Activated CD4-positive, alpha-beta memory T cell treated with anti-CD3 and anti-CD28 coated beads for 36 hours (primary cell): ENCODE measurements at regions not wholly inside any gene's neighbourhood (a gene's known extent, or its start where the extent isn't known, plus 50 kb on each side); places are given as distances from the start of the nearest gene placed in this dataset.

ENCODE experiments used
- CTCF ChIA-PET: fragments of 350-600 bp; sonication (Branson Sonifier 250); formaldehyde crosslinking; loops from one replicate; lab custom pipeline; 2021; ENCODE audit warnings: antibody characterized with exemption, inconsistent platforms; lab: Charles Lee
- POLR2A ChIA-PET: fragments of 350-600 bp; sonication (Branson Sonifier 250); formaldehyde crosslinking; loops from one replicate; lab custom pipeline; 2021; ENCODE audit warnings: antibody characterized with exemption; lab: Charles Lee
- DNase-seq: peaks from one replicate; pipeline ENCODE4 v3.0.0-alpha.2; 2020
- H3K27ac Mint-ChIP-seq: one replicate; pipeline ENCODE4 v1.8.0; 2021; ENCODE audit warnings: mixed read lengths
- H3K27me3 Mint-ChIP-seq: one replicate; pipeline ENCODE4 v1.8.0; 2021; ENCODE audit warnings: mixed read lengths
- H3K36me3 Mint-ChIP-seq: one replicate; pipeline ENCODE4 v1.8.0; 2021; ENCODE audit warnings: mixed read lengths
- H3K4me1 Mint-ChIP-seq: one replicate; pipeline ENCODE4 v1.8.0; 2021; ENCODE audit warnings: low read depth, mixed read lengths
- H3K4me3 Mint-ChIP-seq: one replicate; pipeline ENCODE4 v1.8.0; 2021; ENCODE audit warnings: mild to moderate bottlenecking, mixed read lengths
- H3K9me3 Mint-ChIP-seq: one replicate; pipeline ENCODE4 v1.8.0; 2021; ENCODE audit warnings: mixed read lengths
- intact Hi-C: fragments of 100-400 bp; cut with micrococcal nuclease; formaldehyde crosslinking; loops from one replicate; pipeline ENCODE4 v1.15.1; 2023

DNA sequence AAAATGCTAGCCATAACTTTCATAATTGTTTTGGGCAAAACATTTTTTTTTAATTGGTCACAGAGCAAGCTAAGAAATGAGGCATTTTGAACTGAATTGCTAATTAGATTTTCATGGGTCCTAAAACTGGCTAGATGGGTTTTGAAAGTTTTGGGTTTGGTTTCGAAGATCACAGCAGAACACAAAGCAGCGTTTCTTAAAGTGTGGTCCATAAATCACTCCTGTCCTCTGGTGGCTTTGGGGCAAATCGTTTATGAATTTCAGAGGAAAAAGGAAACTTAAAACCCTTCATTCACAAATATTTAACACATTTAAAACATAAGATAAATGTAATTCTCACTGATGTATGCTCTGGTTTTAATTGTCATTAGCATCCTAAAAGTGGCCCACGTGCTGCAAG is 503.7 kb downstream of the SPATA31D1 start:
- H3K36me3 Mint-ChIP-seq = no peaks in the 10 kb centered on the region
- ChIA-PET POLR2A (no interaction called here), CTCF (no interaction called here)

DNA sequence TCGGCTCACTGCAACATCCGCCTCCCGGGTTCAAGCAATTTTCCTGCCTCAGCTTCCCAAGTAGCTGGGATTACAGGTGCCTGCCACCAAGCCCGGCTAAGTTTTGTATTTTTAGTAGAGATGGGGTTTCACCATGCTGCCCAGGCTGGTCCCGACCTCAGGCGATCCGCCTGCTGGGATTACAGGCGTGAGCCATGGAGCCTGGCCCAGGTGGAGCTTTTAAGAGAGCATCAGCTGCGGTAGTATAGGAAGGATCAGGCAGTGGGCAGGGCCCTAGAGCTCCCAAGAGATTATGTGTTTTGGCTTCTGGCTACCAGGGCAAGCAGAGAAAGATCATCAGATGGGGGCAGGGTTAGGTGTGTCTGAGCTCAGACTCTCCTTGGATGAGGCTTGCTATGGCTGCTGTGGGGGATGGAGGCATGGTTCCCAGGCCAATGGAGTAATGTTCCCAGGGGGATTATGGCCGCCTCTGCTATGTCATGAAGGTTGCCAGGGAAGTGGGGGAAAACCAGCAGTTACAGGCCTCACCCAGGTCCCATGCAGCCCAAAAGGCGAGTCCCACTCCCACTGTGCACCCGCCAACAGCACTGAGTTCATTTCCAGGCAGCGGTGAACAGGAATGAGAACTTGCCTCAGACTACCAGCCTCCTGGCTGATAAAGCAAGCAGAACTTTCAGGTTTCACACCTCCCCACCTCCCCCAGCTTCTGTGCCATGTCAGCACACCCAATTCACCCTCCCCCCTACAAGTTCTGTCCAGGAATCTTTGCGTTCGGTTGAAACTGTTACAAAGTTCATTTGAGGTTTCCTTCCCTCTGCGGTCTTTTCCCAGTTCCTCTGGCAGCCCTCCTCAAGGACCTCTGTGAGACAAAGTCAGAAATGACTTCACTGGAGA is 507.6 kb downstream of the SPATA31D1 start:
- H3K27me3 Mint-ChIP-seq = no peaks in the 10 kb centered on the region
- H3K9me3 Mint-ChIP-seq = peaks cover 8% of the 10 kb centered on the region
- POLR2A ChIA-PET = no interaction called here
- no peaks in the 10 kb centered on the region for H3K36me3 Mint-ChIP-seq
- H3K4me3 Mint-ChIP-seq = no peak overlapping the region
- no peak for DNase-seq
- H3K4me1 Mint-ChIP-seq = no peaks in the 10 kb centered on the region
- no peak overlapping the region for H3K27ac Mint-ChIP-seq
- intact Hi-C loops = no loop called here
- CTCF ChIA-PET = no interaction called here

More for the DNA sequence above, 503.7 kb downstream of the SPATA31D1 start:
- Mint-ChIP-seq H3K9me3 (peaks cover 8% of the 10 kb centered on the region), H3K4me1 (no peaks in the 10 kb centered on the region), H3K4me3 (no peak overlapping the region), H3K27ac (no peak overlapping the region), H3K27me3 (no peaks in the 10 kb centered on the region)
- intact Hi-C loops = no loop called here
- no peak for DNase-seq

DNA sequence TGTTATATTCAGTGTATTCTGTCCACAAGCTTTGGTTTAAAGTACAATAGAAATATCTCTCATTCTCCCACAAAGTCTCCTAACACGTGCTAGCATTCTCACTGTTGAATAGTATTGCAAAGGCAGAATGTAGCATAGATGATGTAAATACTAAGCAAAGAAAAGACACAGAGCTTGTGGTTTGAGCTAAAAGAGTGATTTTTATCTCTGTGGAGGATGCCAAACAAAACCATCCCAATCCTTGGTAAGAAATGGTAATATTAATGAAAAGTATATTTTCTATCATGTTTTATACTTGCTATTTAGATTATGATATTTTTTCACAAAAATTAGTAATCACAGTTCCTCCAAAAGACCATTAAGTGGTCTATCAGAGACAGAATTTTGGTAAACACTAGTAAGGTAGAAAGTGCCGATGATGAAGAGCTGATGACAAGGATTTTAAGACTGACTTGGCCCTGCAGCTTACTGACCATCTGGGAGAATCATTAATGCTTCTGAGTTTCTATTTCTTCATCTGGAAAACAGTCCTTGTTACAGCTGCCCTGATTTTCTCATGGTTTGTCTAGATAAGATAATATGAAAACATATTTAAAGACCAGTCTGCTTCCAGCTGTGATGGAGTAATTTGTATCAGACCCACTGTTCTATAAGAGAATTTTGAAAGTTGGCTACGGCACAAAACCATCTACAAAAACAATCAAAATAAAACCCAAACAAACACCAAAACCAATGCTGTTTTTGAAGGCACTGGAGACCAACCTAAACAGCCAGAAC is 510.2 kb downstream of the SPATA31D1 start:
- Mint-ChIP-seq H3K9me3 (peaks cover 16% of the 10 kb centered on the region), H3K27ac (no peak overlapping the region), H3K27me3 (no peaks in the 10 kb centered on the region), H3K4me1 (no peaks in the 10 kb centered on the region), H3K4me3 (no peak overlapping the region), H3K36me3 (no peaks in the 10 kb centered on the region)
- intact Hi-C loops = no loop called here
- ChIA-PET POLR2A (no interaction called here), CTCF (interaction anchor here (0.6 kb wide), 1 partner anchor 831 kb away, joined by 3 read pairs; no protein-coding TSS in a partner anchor)
- DNase-seq = no peak

DNA sequence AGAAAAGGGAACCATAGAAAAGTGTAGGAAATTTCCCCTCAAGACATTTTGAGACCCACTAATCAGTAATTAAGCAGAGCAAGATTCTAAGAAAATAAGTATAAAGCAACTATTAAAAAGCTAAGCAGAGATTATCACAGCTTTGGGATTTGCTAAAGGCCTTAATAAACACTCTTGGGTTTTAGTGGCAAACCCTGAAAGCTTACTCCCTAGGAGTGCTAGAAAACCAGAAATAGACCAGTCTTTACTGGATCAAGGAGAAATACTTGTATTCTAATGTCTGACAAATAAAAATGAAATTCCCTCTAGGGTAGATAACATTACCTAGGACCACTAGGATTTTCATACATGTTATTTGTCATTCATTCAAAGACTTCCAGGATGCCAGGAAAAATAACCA is 510.8 kb downstream of the SPATA31D1 start:
- Mint-ChIP-seq H3K4me3 (no peak overlapping the region), H3K9me3 (peaks cover 17% of the 10 kb centered on the region), H3K27me3 (no peaks in the 10 kb centered on the region), H3K36me3 (peaks cover under 1% of the 10 kb centered on the region), H3K4me1 (no peaks in the 10 kb centered on the region), H3K27ac (no peak overlapping the region)
- POLR2A ChIA-PET = no interaction called here
- no peak for DNase-seq
- CTCF ChIA-PET = no interaction called here
- intact Hi-C loops = no loop called here

DNA sequence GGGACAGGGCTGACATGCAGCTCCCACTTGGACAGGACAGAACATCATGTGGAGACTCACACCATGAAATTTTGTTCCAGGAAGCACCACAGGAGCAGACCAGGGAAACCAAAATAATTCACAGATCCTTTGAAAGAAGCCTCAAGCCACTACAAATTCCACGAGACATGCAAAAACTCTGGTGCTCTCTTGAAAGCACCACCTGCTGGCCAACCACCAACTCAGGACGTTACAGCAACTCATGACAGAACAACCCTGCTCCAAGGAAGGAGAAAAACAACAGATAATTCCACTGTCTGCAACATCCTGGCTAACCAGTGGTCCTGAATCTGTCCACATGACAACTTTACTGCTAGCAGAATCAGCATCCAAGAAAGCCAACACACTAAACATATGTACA is 516.0 kb downstream of the SPATA31D1 start:
- Mint-ChIP-seq H3K27me3 (no peaks in the 10 kb centered on the region), H3K36me3 (peaks cover 2% of the 10 kb centered on the region), H3K9me3 (peaks cover 30% of the 10 kb centered on the region), H3K27ac (no peak overlapping the region), H3K4me3 (no peak overlapping the region), H3K4me1 (no peaks in the 10 kb centered on the region)
- ChIA-PET POLR2A (no interaction called here), CTCF (no interaction called here)
- no peak for DNase-seq
- intact Hi-C loops = no loop called here

DNA sequence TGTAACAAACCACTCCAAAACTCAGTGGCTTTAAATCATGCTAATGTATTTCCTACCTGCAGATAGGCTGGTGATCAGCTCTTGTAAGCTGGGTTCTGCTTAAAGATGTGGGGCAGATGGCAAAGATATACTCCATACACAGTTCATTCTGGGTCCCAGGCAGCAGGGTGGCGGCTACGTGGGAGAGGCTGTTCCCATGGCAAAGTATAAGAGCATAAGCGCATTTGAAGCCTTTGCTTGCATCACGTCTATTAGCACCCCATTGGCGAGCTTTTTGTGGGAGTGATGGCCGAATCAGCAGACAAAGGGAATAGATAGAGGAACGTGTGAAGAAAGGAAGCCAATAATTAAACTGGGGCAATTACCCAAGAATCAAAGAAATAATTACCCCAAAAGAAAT is 523.1 kb downstream of the SPATA31D1 start:
- intact Hi-C loops = no loop called here
- Mint-ChIP-seq H3K4me3 (no peak overlapping the region), H3K9me3 (peaks cover 16% of the 10 kb centered on the region), H3K27me3 (no peaks in the 10 kb centered on the region), H3K36me3 (no peaks in the 10 kb centered on the region), H3K4me1 (no peaks in the 10 kb centered on the region), H3K27ac (no peak overlapping the region)
- DNase-seq = no peak
- CTCF ChIA-PET = no interaction called here
- POLR2A ChIA-PET = no interaction called here

DNA sequence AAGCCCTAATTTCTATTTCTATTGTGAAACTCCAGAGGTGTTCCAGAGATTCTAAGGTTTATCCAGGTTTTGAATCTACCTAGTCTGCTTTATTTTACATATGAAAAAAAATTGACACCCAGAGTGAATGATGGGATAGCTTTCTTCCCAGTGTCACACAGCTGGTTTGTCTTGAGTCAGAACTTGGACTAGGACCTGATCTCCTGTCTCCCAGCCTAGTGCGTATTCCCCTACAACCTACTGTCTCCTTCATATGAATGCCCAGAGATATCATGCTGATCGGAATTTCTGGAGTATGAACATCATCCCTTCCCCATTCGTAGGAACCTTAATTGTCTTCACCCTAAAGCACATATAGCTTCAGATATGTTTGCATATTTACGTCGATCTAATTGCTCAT is 524.2 kb downstream of the SPATA31D1 start:
- ChIA-PET CTCF (no interaction called here), POLR2A (no interaction called here)
- Mint-ChIP-seq H3K36me3 (no peaks in the 10 kb centered on the region), H3K9me3 (peaks cover 13% of the 10 kb centered on the region), H3K4me3 (no peak overlapping the region), H3K27ac (no peak overlapping the region), H3K27me3 (no peaks in the 10 kb centered on the region), H3K4me1 (no peaks in the 10 kb centered on the region)
- DNase-seq = no peak
- intact Hi-C loops = no loop called here

DNA sequence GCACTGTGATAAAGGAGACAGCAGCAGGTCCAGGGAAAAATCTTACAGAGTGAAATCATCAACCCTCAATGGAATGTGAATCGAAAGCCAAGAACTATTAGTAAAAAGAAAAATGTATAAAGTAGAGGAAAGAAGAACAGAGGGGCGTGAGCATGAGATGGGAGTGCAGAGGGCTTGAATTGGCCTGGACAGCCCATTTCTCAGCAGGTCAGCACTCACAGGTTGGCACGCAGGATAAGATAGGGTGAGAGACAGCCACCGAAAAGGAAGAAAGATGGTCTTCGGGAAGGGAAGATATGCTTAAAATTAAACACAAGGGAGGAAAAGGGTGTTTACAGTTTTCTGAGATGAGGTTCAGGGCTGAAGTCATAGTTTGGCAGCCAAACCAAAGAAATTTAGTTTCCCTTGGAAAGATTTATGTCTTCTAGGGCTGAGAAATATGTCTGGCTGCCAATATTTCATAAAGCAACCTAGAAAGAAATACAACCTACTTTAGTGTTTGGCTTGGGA is 524.7 kb downstream of the SPATA31D1 start:
- H3K36me3 Mint-ChIP-seq = no peaks in the 10 kb centered on the region
- H3K9me3 Mint-ChIP-seq = peaks cover 13% of the 10 kb centered on the region
- H3K4me1 Mint-ChIP-seq = no peaks in the 10 kb centered on the region
- CTCF ChIA-PET = no interaction called here
- H3K4me3 Mint-ChIP-seq = no peak overlapping the region
- no peaks in the 10 kb centered on the region for H3K27me3 Mint-ChIP-seq
- H3K27ac Mint-ChIP-seq = no peak overlapping the region
- POLR2A ChIA-PET = no interaction called here
- intact Hi-C loops = no loop called here
- DNase-seq = no peak

DNA sequence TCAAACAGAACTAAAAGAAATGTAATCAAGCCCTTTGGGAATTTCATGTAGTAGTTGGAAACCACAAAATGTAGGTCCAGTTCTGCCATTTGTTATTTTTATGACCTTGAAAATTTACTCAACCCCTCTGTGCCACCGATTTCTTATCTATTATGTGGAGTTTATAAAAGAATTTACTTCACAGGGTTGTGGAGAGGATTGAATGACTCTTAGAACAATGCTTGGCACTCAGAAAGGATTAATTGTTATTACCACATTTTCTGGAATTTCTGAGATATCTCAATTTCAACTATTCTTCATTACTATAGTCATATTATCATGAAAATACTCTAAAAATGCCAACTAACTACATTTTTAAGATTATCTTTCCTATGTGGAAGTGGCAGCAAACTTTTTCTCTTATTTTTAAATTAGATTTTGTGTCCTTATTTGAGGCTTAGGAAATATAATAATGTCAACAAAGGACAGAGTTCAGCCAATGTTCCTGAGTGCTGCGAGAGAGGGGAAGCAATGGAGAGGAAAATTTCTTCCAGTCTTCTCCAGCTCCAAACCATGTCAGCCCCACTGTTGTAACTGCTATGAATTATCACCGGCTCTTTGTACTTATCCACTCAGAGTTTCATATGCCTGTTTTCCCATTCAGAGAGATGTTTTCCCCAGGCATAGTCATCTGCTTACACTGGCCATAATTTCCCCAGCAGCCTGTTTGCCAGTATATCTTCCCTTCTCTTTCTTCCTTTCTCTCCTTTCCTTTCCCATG is 525.6 kb downstream of the SPATA31D1 start:
- Mint-ChIP-seq H3K4me3 (no peak overlapping the region), H3K4me1 (no peaks in the 10 kb centered on the region), H3K27ac (no peak overlapping the region), H3K9me3 (peaks cover 10% of the 10 kb centered on the region), H3K27me3 (no peaks in the 10 kb centered on the region), H3K36me3 (no peaks in the 10 kb centered on the region)
- DNase-seq = no peak
- intact Hi-C loops = no loop called here
- ChIA-PET POLR2A (no interaction called here), CTCF (no interaction called here)

DNA sequence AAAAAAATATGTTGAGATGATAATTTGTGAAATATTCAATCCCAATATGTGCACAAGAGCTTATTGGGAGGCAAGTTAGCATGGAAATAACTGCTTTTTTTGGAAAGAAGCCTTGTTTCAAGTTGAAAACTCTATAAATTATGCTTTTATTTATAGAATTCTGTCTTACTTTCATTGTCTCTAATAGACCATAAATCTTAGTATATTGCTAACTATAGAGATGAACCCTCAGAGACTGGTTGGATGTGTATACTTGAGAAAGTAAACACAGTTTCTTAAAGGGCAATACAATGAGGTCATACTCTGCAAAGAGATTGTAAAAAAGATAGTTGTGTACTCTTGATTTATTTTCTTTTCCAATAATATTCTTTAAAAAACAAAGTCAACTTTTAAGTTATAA is 530.3 kb downstream of the SPATA31D1 start:
- H3K27ac Mint-ChIP-seq = no peak overlapping the region
- ChIA-PET CTCF (no interaction called here), POLR2A (no interaction called here)
- H3K4me3 Mint-ChIP-seq = no peak overlapping the region
- no peaks in the 10 kb centered on the region for H3K4me1 Mint-ChIP-seq
- intact Hi-C loops = no loop called here
- DNase-seq = no peak
- no peaks in the 10 kb centered on the region for H3K27me3 Mint-ChIP-seq
- H3K9me3 Mint-ChIP-seq = peaks cover 4% of the 10 kb centered on the region
- H3K36me3 Mint-ChIP-seq = no peaks in the 10 kb centered on the region

DNA sequence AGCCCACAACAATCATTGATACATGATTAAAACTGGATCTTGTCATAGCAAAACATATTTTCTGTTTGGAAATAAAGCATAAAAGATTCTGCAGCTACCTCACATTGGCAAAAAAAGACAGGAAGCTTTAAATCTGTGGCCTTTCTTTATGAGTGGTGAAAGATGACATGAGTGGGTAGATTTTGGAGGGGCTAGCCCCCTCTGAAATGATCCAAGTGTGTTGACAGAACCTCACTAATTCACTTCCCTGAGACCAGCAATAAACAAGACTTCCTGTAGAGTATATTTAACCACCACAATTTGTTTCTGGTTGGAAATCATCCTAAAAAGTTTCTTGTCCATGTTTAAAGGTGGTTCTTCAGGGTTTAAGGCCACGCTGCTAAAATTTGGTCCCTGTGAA is 530.8 kb downstream of the SPATA31D1 start:
- H3K27me3 Mint-ChIP-seq = no peaks in the 10 kb centered on the region
- intact Hi-C loops = no loop called here
- ChIA-PET POLR2A (no interaction called here), CTCF (no interaction called here)
- no peaks in the 10 kb centered on the region for H3K36me3 Mint-ChIP-seq
- H3K4me1 Mint-ChIP-seq = no peaks in the 10 kb centered on the region
- H3K27ac Mint-ChIP-seq = no peak overlapping the region
- DNase-seq = no peak
- H3K9me3 Mint-ChIP-seq = peaks cover 9% of the 10 kb centered on the region
- H3K4me3 Mint-ChIP-seq = no peak overlapping the region

DNA sequence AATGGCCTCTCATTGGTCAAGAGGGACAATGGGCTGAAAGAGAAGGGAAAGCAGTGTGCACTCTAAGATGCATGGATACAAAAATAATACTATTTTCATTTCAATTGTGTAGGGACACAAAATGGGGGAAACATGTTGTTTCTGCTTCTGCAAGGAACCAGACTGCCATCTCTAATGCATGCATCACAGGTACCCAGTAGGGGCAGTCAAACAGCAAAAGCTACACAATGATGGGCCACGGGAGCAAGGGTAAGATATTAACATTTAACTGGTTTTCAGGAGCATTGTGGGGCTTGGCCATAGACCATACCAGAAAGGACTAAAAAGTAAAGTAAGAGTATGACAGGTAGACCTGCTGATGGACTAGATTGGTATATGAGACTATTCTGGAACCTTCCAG is 535.8 kb downstream of the SPATA31D1 start:
- H3K27me3 Mint-ChIP-seq = no peaks in the 10 kb centered on the region
- POLR2A ChIA-PET = no interaction called here
- H3K9me3 Mint-ChIP-seq = peaks cover 38% of the 10 kb centered on the region
- CTCF ChIA-PET = no interaction called here
- H3K4me1 Mint-ChIP-seq = no peaks in the 10 kb centered on the region
- intact Hi-C loops = no loop called here
- no peaks in the 10 kb centered on the region for H3K36me3 Mint-ChIP-seq
- no peak overlapping the region for H3K27ac Mint-ChIP-seq
- DNase-seq = no peak
- H3K4me3 Mint-ChIP-seq = no peak overlapping the region
